DND-41 (cell line): ENCODE measurements at regions not wholly inside any gene's neighbourhood (a gene's known extent, or its start where the extent isn't known, plus 50 kb on each side); places are given as distances from the start of the nearest gene placed in this dataset.

Experiments
- EZH2 ChIP-seq: IDR thresholded peaks from 3 replicates; pipeline ENCODE4 v1.6.1; 2012; ENCODE audit warnings: borderline replicate concordance, low read depth, mild to moderate bottlenecking, moderate library complexity, low read length, inconsistent platforms; ENCODE audit not compliant: severe bottlenecking
- TF ChIP-seq, protein P1 (sequence below): IDR thresholded peaks from 2 replicates; pipeline ENCODE4 v1.5.1; 2012; ENCODE audit warnings: borderline replicate concordance, low read length, moderate library complexity, mild to moderate bottlenecking; ENCODE audit not compliant: poor library complexity, severe bottlenecking; ENCODE audit errors: extremely low read depth

DNA sequence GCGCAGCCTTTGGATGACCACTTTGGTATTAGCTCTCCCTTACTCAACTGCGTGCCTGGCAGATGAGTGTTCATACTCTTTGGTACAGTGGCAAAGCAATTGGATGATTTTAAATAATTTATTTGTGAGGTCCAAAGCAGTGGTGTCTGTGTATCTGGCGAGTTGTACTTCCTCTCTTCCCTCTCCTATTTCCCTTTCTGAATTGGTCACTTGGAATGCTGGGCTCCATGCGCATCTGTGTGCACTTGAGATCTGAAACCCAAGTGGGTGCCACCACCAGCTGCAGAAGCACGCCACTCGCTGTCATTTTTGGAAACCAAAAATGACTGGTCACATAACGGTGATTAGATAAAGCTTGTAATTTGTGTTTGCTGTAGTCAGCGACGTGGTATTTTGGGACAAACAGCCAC, 386.0 kb upstream of the KLF4 start:
- TF ChIP-seq, protein P1, sequence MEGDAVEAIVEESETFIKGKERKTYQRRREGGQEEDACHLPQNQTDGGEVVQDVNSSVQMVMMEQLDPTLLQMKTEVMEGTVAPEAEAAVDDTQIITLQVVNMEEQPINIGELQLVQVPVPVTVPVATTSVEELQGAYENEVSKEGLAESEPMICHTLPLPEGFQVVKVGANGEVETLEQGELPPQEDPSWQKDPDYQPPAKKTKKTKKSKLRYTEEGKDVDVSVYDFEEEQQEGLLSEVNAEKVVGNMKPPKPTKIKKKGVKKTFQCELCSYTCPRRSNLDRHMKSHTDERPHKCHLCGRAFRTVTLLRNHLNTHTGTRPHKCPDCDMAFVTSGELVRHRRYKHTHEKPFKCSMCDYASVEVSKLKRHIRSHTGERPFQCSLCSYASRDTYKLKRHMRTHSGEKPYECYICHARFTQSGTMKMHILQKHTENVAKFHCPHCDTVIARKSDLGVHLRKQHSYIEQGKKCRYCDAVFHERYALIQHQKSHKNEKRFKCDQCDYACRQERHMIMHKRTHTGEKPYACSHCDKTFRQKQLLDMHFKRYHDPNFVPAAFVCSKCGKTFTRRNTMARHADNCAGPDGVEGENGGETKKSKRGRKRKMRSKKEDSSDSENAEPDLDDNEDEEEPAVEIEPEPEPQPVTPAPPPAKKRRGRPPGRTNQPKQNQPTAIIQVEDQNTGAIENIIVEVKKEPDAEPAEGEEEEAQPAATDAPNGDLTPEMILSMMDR, result no peak
- no peak for TF ChIP-seq EZH2
